ENCODE measurements at regions not wholly inside any gene's neighbourhood (a gene's known extent, or its start where the extent isn't known, plus 50 kb on each side); places are given as distances from the start of the nearest gene placed in this dataset.
"Not testable (repeated sequence)": the region's sequence is repeated elsewhere in the genome, so short reads cannot be mapped to it uniquely, and the experiment has no call there.

- Histone ChIP-seq H3K9ac (ENCODE audit: low read depth in 1 of 3, low read length in 3 of 3) (no peak overlapping the region), H3K4me3 (ENCODE audit: low read length in 3 of 3) (no peak overlapping the region), H3K36me3 (ENCODE audit: control insufficient read depth in 3 of 3, insufficient read depth in 3 of 3, low read length in 3 of 3) (no peaks in the 10 kb centered on the region), H3K27me3 (ENCODE audit: control insufficient read depth in 3 of 3, insufficient read depth in 3 of 3, low read length in 3 of 3) (no peaks in the 10 kb centered on the region), H3K4me1 (ENCODE audit: control insufficient read depth in 3 of 3, insufficient read depth in 3 of 3, low read length in 3 of 3) (no peaks in the 10 kb centered on the region), H3K9me3 (ENCODE audit: control insufficient read depth in 3 of 3, low read length in 3 of 3) (peaks cover 0 to 3% (median 0%) of the 10 kb centered on the region in 3 donors), H3K27ac (ENCODE audit: low read depth, low read length) (no peak overlapping the region)
These were observed 190.7 kb downstream of the JRKL start for GRCh38 chr11:96580476-96581040.

- not testable (repeated sequence) for H3K4me1 ChIP-seq (ENCODE audit: control insufficient read depth in 3 of 3, insufficient read depth in 3 of 3, low read length in 3 of 3); H3K9ac ChIP-seq (ENCODE audit: low read depth in 1 of 3, low read length in 3 of 3); H3K9me3 ChIP-seq (ENCODE audit: control insufficient read depth in 3 of 3, low read length in 3 of 3); H3K27ac ChIP-seq (ENCODE audit: low read depth, low read length); H3K27me3 ChIP-seq (ENCODE audit: control insufficient read depth in 3 of 3, insufficient read depth in 3 of 3, low read length in 3 of 3); H3K4me3 ChIP-seq (ENCODE audit: low read length in 3 of 3); H3K36me3 ChIP-seq (ENCODE audit: control insufficient read depth in 3 of 3, insufficient read depth in 3 of 3, low read length in 3 of 3)
These were observed 196.4 kb downstream of the JRKL start for GRCh38 chr11:96585944-96586880.

DNA sequence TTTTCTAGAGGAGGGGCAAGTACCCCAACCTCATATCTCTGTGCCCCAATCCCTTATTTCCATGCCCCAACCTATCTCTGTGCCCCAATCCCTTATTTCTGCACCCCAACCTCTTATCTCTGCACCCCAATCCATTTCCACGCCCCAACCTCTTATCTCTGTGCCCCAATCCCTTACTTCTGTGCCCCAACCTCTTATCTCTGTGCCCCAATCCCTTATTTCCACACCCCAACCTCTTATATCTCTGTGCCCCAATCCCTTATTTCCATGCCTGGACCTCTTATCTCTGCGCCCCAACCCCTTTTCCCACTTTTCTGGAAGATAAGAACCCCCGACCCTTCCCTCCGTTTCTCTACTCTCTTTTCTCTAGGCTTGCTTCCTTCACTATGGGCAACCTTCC, 199.0 kb downstream of the JRKL start:
- not testable (repeated sequence) for H3K9me3 ChIP-seq (ENCODE audit: control insufficient read depth in 3 of 3, low read length in 3 of 3); H3K4me1 ChIP-seq (ENCODE audit: control insufficient read depth in 3 of 3, insufficient read depth in 3 of 3, low read length in 3 of 3); H3K4me3 ChIP-seq (ENCODE audit: low read length in 3 of 3)

DNA sequence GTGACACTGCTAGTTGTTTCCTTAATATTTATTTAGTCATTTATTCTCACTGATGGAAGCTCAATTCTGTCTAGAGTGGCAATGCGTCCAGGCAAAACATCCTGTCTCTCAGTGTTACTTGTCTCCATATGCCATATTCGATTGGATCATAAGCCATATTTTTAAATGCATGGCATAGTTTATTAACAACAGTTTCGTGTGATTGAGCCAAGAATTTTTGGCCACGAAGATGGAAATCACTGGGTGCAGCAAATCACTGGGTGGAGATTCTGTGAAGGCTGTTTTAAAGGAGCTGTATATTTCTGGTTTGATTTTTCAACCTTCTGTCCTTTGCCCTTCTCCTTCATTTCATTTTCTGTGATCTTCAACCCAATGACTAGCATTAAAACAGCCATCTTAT, 205.2 kb downstream of the JRKL start:
- no peaks in the 10 kb centered on the region for H3K9me3 ChIP-seq (ENCODE audit: control insufficient read depth in 3 of 3, low read length in 3 of 3)
- no peak overlapping the region for H3K27ac ChIP-seq (ENCODE audit: low read depth, low read length)
- no peak overlapping the region for H3K9ac ChIP-seq (ENCODE audit: low read depth in 1 of 3, low read length in 3 of 3)
- no peaks in the 10 kb centered on the region for H3K27me3 ChIP-seq (ENCODE audit: control insufficient read depth in 3 of 3, insufficient read depth in 3 of 3, low read length in 3 of 3)
- no peak overlapping the region for H3K4me3 ChIP-seq (ENCODE audit: low read length in 3 of 3)
- H3K36me3 ChIP-seq (ENCODE audit: control insufficient read depth in 3 of 3, insufficient read depth in 3 of 3, low read length in 3 of 3) = no peaks in the 10 kb centered on the region
- no peaks in the 10 kb centered on the region for H3K4me1 ChIP-seq (ENCODE audit: control insufficient read depth in 3 of 3, insufficient read depth in 3 of 3, low read length in 3 of 3)

More for the DNA sequence above, 199.0 kb downstream of the JRKL start:
- not testable (repeated sequence) for H3K36me3 ChIP-seq (ENCODE audit: control insufficient read depth in 3 of 3, insufficient read depth in 3 of 3, low read length in 3 of 3); H3K27ac ChIP-seq (ENCODE audit: low read depth, low read length); H3K27me3 ChIP-seq (ENCODE audit: control insufficient read depth in 3 of 3, insufficient read depth in 3 of 3, low read length in 3 of 3); H3K9ac ChIP-seq (ENCODE audit: low read depth in 1 of 3, low read length in 3 of 3)

- Histone ChIP-seq H3K36me3 (ENCODE audit: control insufficient read depth in 3 of 3, insufficient read depth in 3 of 3, low read length in 3 of 3) (no peaks in the 10 kb centered on the region), H3K9ac (ENCODE audit: low read depth in 1 of 3, low read length in 3 of 3) (no peak overlapping the region), H3K27me3 (ENCODE audit: control insufficient read depth in 3 of 3, insufficient read depth in 3 of 3, low read length in 3 of 3) (no peaks in the 10 kb centered on the region), H3K4me1 (ENCODE audit: control insufficient read depth in 3 of 3, insufficient read depth in 3 of 3, low read length in 3 of 3) (peaks cover 0 to 6% (median 0%) of the 10 kb centered on the region in 3 donors), H3K4me3 (ENCODE audit: low read length in 3 of 3) (no peak overlapping the region), H3K27ac (ENCODE audit: low read depth, low read length) (no peak overlapping the region), H3K9me3 (ENCODE audit: control insufficient read depth in 3 of 3, low read length in 3 of 3) (no peaks in the 10 kb centered on the region)
These were observed 218.2 kb downstream of the JRKL start for GRCh38 chr11:96607864-96608558.

DNA sequence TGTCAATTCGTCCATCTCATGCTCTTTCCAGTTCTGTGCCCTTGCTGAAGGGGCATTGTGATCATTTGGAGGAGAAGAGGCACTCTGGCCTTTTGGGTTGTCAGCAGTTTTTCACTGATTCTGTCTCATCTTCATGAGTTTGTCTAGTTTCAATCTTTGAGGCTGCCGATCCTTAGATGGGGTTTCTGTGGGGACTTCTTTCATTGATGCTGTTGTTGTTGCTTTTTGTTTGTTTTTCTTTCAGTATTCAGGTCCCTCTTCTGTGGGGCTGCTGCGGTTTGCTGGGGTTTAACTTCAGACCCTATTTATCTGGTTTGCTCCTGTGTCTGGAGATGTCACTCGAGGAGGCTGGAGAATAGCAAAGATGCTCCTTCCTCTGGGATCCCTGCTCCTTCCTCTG, 224.3 kb downstream of the JRKL start:
- peaks cover 0 to 9% (median 4%) of the 10 kb centered on the region in 3 donors for H3K4me1 ChIP-seq (ENCODE audit: control insufficient read depth in 3 of 3, insufficient read depth in 3 of 3, low read length in 3 of 3)
- no peak overlapping the region for H3K4me3 ChIP-seq (ENCODE audit: low read length in 3 of 3)
- H3K27me3 ChIP-seq (ENCODE audit: control insufficient read depth in 3 of 3, insufficient read depth in 3 of 3, low read length in 3 of 3) = no peaks in the 10 kb centered on the region
- no peak overlapping the region for H3K27ac ChIP-seq (ENCODE audit: low read depth, low read length)
- no peak overlapping the region for H3K9ac ChIP-seq (ENCODE audit: low read depth in 1 of 3, low read length in 3 of 3)
- no peaks in the 10 kb centered on the region for H3K9me3 ChIP-seq (ENCODE audit: control insufficient read depth in 3 of 3, low read length in 3 of 3)
- no peaks in the 10 kb centered on the region for H3K36me3 ChIP-seq (ENCODE audit: control insufficient read depth in 3 of 3, insufficient read depth in 3 of 3, low read length in 3 of 3)

GRCh38 chr11:96614846-96615245, 225.0 kb downstream of the JRKL start:
- no peak overlapping the region for H3K9ac ChIP-seq (ENCODE audit: low read depth in 1 of 3, low read length in 3 of 3)

GRCh38 chr11:96620464-96621044, 230.7 kb downstream of the JRKL start:
- no peak overlapping the region for H3K9ac ChIP-seq (ENCODE audit: low read depth in 1 of 3, low read length in 3 of 3)
- no peaks in the 10 kb centered on the region for H3K9me3 ChIP-seq (ENCODE audit: control insufficient read depth in 3 of 3, low read length in 3 of 3)
- H3K4me3 ChIP-seq (ENCODE audit: low read length in 3 of 3) = no peak overlapping the region
- no peaks in the 10 kb centered on the region for H3K27me3 ChIP-seq (ENCODE audit: control insufficient read depth in 3 of 3, insufficient read depth in 3 of 3, low read length in 3 of 3)
- peaks cover 0 to 6% (median 0%) of the 10 kb centered on the region in 3 donors for H3K4me1 ChIP-seq (ENCODE audit: control insufficient read depth in 3 of 3, insufficient read depth in 3 of 3, low read length in 3 of 3)
- H3K27ac ChIP-seq (ENCODE audit: low read depth, low read length) = no peak overlapping the region
- no peaks in the 10 kb centered on the region for H3K36me3 ChIP-seq (ENCODE audit: control insufficient read depth in 3 of 3, insufficient read depth in 3 of 3, low read length in 3 of 3)

More at GRCh38 chr11:96614846-96615245, 225.0 kb downstream of the JRKL start:
- H3K36me3 ChIP-seq (ENCODE audit: control insufficient read depth in 3 of 3, insufficient read depth in 3 of 3, low read length in 3 of 3) = no peaks in the 10 kb centered on the region
- no peaks in the 10 kb centered on the region for H3K27me3 ChIP-seq (ENCODE audit: control insufficient read depth in 3 of 3, insufficient read depth in 3 of 3, low read length in 3 of 3)
- no peak overlapping the region for H3K4me3 ChIP-seq (ENCODE audit: low read length in 3 of 3)
- peaks cover 0 to 9% (median 4%) of the 10 kb centered on the region in 3 donors for H3K4me1 ChIP-seq (ENCODE audit: control insufficient read depth in 3 of 3, insufficient read depth in 3 of 3, low read length in 3 of 3)
- H3K27ac ChIP-seq (ENCODE audit: low read depth, low read length) = no peak overlapping the region
- H3K9me3 ChIP-seq (ENCODE audit: control insufficient read depth in 3 of 3, low read length in 3 of 3) = no peaks in the 10 kb centered on the region

DNA sequence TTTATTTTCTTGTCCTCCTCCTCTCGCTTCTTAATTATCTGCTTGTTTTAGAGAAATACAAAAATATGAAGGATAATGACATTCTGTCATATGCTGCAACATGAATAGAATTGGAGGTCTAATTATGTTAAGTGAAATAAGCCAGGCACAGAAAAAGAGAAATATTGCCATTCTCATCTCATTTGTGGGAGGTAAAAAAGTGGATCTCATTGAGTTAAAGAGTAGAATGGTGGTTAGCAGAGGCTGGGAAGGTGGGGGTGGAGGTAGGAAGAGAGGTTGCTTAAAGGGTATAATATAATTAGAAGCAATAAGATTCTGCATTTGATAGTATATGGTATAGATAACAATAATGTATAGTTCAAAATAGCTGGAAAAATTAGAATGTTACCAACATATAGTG, 231.3 kb downstream of the JRKL start:
- H3K27ac ChIP-seq (ENCODE audit: low read depth, low read length) = no peak overlapping the region
- no peak overlapping the region for H3K4me3 ChIP-seq (ENCODE audit: low read length in 3 of 3)
- no peaks in the 10 kb centered on the region for H3K27me3 ChIP-seq (ENCODE audit: control insufficient read depth in 3 of 3, insufficient read depth in 3 of 3, low read length in 3 of 3)
- H3K9ac ChIP-seq (ENCODE audit: low read depth in 1 of 3, low read length in 3 of 3) = no peak overlapping the region
- no peaks in the 10 kb centered on the region for H3K36me3 ChIP-seq (ENCODE audit: control insufficient read depth in 3 of 3, insufficient read depth in 3 of 3, low read length in 3 of 3)
- no peaks in the 10 kb centered on the region for H3K9me3 ChIP-seq (ENCODE audit: control insufficient read depth in 3 of 3, low read length in 3 of 3)
- peaks cover 0 to 6% (median 0%) of the 10 kb centered on the region in 3 donors for H3K4me1 ChIP-seq (ENCODE audit: control insufficient read depth in 3 of 3, insufficient read depth in 3 of 3, low read length in 3 of 3)

Data from skeletal muscle tissue (tissue), 3 donors.